ENCODE measurements at regions not wholly inside any gene's neighbourhood (a gene's known extent, or its start where the extent isn't known, plus 50 kb on each side); places are given as distances from the start of the nearest gene placed in this dataset.

GRCh38 chr12:13582421-13582820, 385.9 kb downstream of the EMP1 start:
- DNase-seq (no peak), ATAC-seq (replicated peaks) (no peak)
- Mint-ChIP-seq H3K27ac (no peak overlapping the region), H3K4me3 (no peak overlapping the region), H3K27me3 (peaks cover 0 to 12% of the 10 kb centered on the region in 2 donors), H3K36me3 (no peaks in the 10 kb centered on the region), H3K9me3 (no peaks in the 10 kb centered on the region), H3K4me1 (peaks cover 0 to 6% of the 10 kb centered on the region in 2 donors)

GRCh38 chr12:13581031-13581430, 384.5 kb downstream of the EMP1 start:
- no peak for ATAC-seq (replicated peaks)
- no peaks in the 10 kb centered on the region for H3K9me3 Mint-ChIP-seq
- no peaks in the 10 kb centered on the region for H3K36me3 Mint-ChIP-seq
- H3K4me1 Mint-ChIP-seq, result peaks cover 0 to 6% of the 10 kb centered on the region in 2 donors
- no peak for DNase-seq
- H3K27ac Mint-ChIP-seq, result no peak overlapping the region
- no peak overlapping the region for H3K4me3 Mint-ChIP-seq
- peaks cover 0 to 12% of the 10 kb centered on the region in 2 donors for H3K27me3 Mint-ChIP-seq

- H3K9me3 Mint-ChIP-seq, result no peaks in the 10 kb centered on the region
- H3K4me1 Mint-ChIP-seq, result peaks cover 0 to 6% of the 10 kb centered on the region in 2 donors
- no peak overlapping the region for H3K27ac Mint-ChIP-seq
- ATAC-seq (replicated peaks) (no peak), DNase-seq (no peak)
- H3K4me3 Mint-ChIP-seq, result no peak overlapping the region
- no peaks in the 10 kb centered on the region for H3K36me3 Mint-ChIP-seq
- H3K27me3 Mint-ChIP-seq, result peaks cover 0 to 12% of the 10 kb centered on the region in 2 donors
These were observed 383.7 kb downstream of the EMP1 start for GRCh38 chr12:13580206-13580605.

- Mint-ChIP-seq H3K27me3 (peaks cover 0 to 12% of the 10 kb centered on the region in 2 donors), H3K4me3 (no peak overlapping the region), H3K9me3 (no peaks in the 10 kb centered on the region), H3K27ac (no peak overlapping the region), H3K4me1 (peaks cover 0 to 6% of the 10 kb centered on the region in 2 donors), H3K36me3 (no peaks in the 10 kb centered on the region)
- no peak for DNase-seq
- no peak for ATAC-seq (replicated peaks)
These were observed 380.5 kb downstream of the EMP1 start for GRCh38 chr12:13576935-13577500.

GRCh38 chr12:13573698-13574321, 377.3 kb downstream of the EMP1 start:
- Mint-ChIP-seq H3K9me3 (no peaks in the 10 kb centered on the region), H3K4me3 (no peak overlapping the region), H3K27ac (no peak overlapping the region), H3K4me1 (no peaks in the 10 kb centered on the region), H3K36me3 (no peaks in the 10 kb centered on the region), H3K27me3 (no peaks in the 10 kb centered on the region)
- no peak for ATAC-seq (replicated peaks)
- DNase-seq, result no peak

- no peak overlapping the region for H3K27ac Mint-ChIP-seq
- no peak overlapping the region for H3K4me3 Mint-ChIP-seq
- no peaks in the 10 kb centered on the region for H3K9me3 Mint-ChIP-seq
- peaks cover 5 to 7% of the 10 kb centered on the region in 2 donors for H3K27me3 Mint-ChIP-seq
- no peaks in the 10 kb centered on the region for H3K36me3 Mint-ChIP-seq
- DNase-seq (no peak), ATAC-seq (replicated peaks) (no peak)
- H3K4me1 Mint-ChIP-seq, result no peaks in the 10 kb centered on the region
These were observed 374.5 kb downstream of the EMP1 start for GRCh38 chr12:13571035-13571434.

- Mint-ChIP-seq H3K4me1 (no peaks in the 10 kb centered on the region), H3K27me3 (peaks cover 11 to 12% of the 10 kb centered on the region in 2 donors), H3K36me3 (no peaks in the 10 kb centered on the region), H3K27ac (no peak overlapping the region), H3K4me3 (no peak overlapping the region), H3K9me3 (no peaks in the 10 kb centered on the region)
- ATAC-seq (replicated peaks), result no peak
- no peak for DNase-seq
These were observed 373.6 kb downstream of the EMP1 start for GRCh38 chr12:13570005-13570694.

- peaks cover 4 to 8% of the 10 kb centered on the region in 2 donors for H3K9me3 Mint-ChIP-seq
- peaks cover 12 to 16% of the 10 kb centered on the region in 2 donors for H3K27me3 Mint-ChIP-seq
- H3K4me1 Mint-ChIP-seq, result no peaks in the 10 kb centered on the region
- DNase-seq, result no peak
- ATAC-seq (replicated peaks), result no peak
- H3K27ac Mint-ChIP-seq, result no peak overlapping the region
- H3K4me3 Mint-ChIP-seq, result no peak overlapping the region
- H3K36me3 Mint-ChIP-seq, result no peaks in the 10 kb centered on the region
These were observed 369.8 kb downstream of the EMP1 start for GRCh38 chr12:13566292-13566691.

- Mint-ChIP-seq H3K9me3 (peaks cover 4 to 8% of the 10 kb centered on the region in 2 donors), H3K36me3 (no peaks in the 10 kb centered on the region), H3K27me3 (peaks cover 12 to 16% of the 10 kb centered on the region in 2 donors), H3K4me3 (no peak overlapping the region), H3K4me1 (no peaks in the 10 kb centered on the region), H3K27ac (no peak overlapping the region)
- ATAC-seq (replicated peaks) (no peak), DNase-seq (no peak)
These were observed 367.8 kb downstream of the EMP1 start for GRCh38 chr12:13564266-13564810.

- DNase-seq (no peak), ATAC-seq (replicated peaks) (no peak)
- peaks cover 4 to 8% of the 10 kb centered on the region in 2 donors for H3K9me3 Mint-ChIP-seq
- peaks cover 12 to 16% of the 10 kb centered on the region in 2 donors for H3K27me3 Mint-ChIP-seq
- no peak overlapping the region for H3K4me3 Mint-ChIP-seq
- no peak overlapping the region for H3K27ac Mint-ChIP-seq
- no peaks in the 10 kb centered on the region for H3K4me1 Mint-ChIP-seq
- H3K36me3 Mint-ChIP-seq, result no peaks in the 10 kb centered on the region
These were observed 367.2 kb downstream of the EMP1 start for GRCh38 chr12:13563743-13564125.

- ATAC-seq (replicated peaks) (no peak), DNase-seq (no peak)
- no peaks in the 10 kb centered on the region for H3K36me3 Mint-ChIP-seq
- H3K4me3 Mint-ChIP-seq, result no peak overlapping the region
- H3K9me3 Mint-ChIP-seq, result peaks cover 4 to 8% of the 10 kb centered on the region in 2 donors
- no peak overlapping the region for H3K27ac Mint-ChIP-seq
- H3K27me3 Mint-ChIP-seq, result peaks cover 12 to 16% of the 10 kb centered on the region in 2 donors
- H3K4me1 Mint-ChIP-seq, result no peaks in the 10 kb centered on the region
These were observed 366.6 kb downstream of the EMP1 start for GRCh38 chr12:13562915-13563742.

GRCh38 chr12:13561923-13562322, 365.4 kb downstream of the EMP1 start:
- ATAC-seq (replicated peaks), result no peak
- Mint-ChIP-seq H3K36me3 (no peaks in the 10 kb centered on the region), H3K27me3 (peaks cover 7 to 13% of the 10 kb centered on the region in 2 donors), H3K9me3 (peaks cover 4 to 8% of the 10 kb centered on the region in 2 donors), H3K4me3 (no peak overlapping the region), H3K4me1 (no peaks in the 10 kb centered on the region), H3K27ac (no peak overlapping the region)
- DNase-seq, result no peak

GRCh38 chr12:13559318-13559978, 362.9 kb downstream of the EMP1 start:
- DNase-seq (no peak), ATAC-seq (replicated peaks) (no peak)
- Mint-ChIP-seq H3K27me3 (peaks cover 0 to 5% of the 10 kb centered on the region in 2 donors), H3K27ac (no peak overlapping the region), H3K36me3 (no peaks in the 10 kb centered on the region), H3K4me3 (no peak overlapping the region), H3K4me1 (no peaks in the 10 kb centered on the region), H3K9me3 (peaks cover 4 to 8% of the 10 kb centered on the region in 2 donors)

GRCh38 chr12:13552830-13553229, 356.3 kb downstream of the EMP1 start:
- DNase-seq (no peak), ATAC-seq (replicated peaks) (no peak)
- Mint-ChIP-seq H3K27me3 (no peaks in the 10 kb centered on the region), H3K4me3 (no peak overlapping the region), H3K27ac (no peak overlapping the region), H3K36me3 (no peaks in the 10 kb centered on the region), H3K9me3 (no peaks in the 10 kb centered on the region), H3K4me1 (peaks cover 7 to 8% of the 10 kb centered on the region in 2 donors)
